ENCODE measurements at regions not wholly inside any gene's neighbourhood (a gene's known extent, or its start where the extent isn't known, plus 50 kb on each side); places are given as distances from the start of the nearest gene placed in this dataset.

GRCh38 chr11:70522309-70522592 is 123.9 kb downstream of the CTTN start:
- intact Hi-C loops (cut with DNase I): no loop called here
- WGBS, 2 donors: 84 to 88% methylated on average over 6 of the region's 6 CpGs
- TF ChIP-seq POLR2A (IDR thresholded peaks at IDR 0.05) (no peak), CTCF (IDR thresholded peaks at IDR 0.05) (no peak)

DNA sequence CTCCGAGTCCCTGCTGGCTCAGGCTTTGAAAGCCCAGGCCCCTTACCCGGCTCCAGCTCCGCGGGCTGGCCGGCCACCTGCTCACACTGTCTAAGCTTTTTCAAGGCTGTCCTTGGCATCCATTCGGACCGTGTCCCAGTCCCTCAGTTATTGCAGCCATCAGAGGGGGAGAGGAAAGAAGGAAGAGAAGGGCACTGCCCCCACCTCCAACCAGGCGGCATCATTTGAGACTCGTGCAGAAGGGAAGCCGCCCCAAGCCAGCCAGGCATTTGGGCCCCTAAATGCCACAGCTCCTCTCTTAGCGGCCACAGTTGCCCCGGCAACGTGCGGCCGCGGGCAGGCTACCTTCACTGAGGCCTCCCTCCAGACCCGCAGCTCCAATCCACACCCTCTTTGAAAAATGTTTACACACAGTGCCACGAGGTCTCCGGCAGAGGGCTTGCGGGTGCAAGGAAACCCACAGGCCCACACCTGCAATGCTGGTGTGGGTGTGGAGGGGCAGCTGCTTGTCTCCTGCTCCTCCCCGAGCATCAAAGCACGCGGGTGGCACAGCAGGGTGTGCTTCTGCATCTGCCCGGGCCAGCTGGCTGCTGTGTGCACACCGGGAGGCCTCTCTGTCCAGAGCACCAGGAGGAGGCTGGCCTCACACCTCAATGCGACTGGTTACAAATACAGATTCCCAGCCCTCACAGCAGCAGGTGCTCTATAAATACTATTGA is 124.4 kb downstream of the CTTN start:
- Histone ChIP-seq H3K4me3 (replicated peaks in 1 of 3) (no peak overlapping the region), H3K27ac (no peak overlapping the region), H3K36me3 (no peaks in the 10 kb centered on the region), H3K9me3 (no peaks in the 10 kb centered on the region), H3K27me3 (no peaks in the 10 kb centered on the region), H3K4me1 (no peaks in the 10 kb centered on the region)
- no peak for DNase-seq
- TF ChIP-seq CTCF (IDR thresholded peaks at IDR 0.05): no peak
- 59 to 88% methylated on average over 5 to 15 of the region's 26 CpGs for WGBS, 2 donors
- intact Hi-C loops (cut with DNase I): no loop called here

More at GRCh38 chr11:70522309-70522592, 123.9 kb downstream of the CTTN start:
- no peak for DNase-seq
- no peaks in the 10 kb centered on the region for H3K4me1 ChIP-seq
- no peak overlapping the region for H3K27ac ChIP-seq
- no peak overlapping the region for H3K4me3 ChIP-seq (replicated peaks in 1 of 3)
- H3K9me3 ChIP-seq: no peaks in the 10 kb centered on the region
- H3K27me3 ChIP-seq: no peaks in the 10 kb centered on the region
- no peaks in the 10 kb centered on the region for H3K36me3 ChIP-seq

DNA sequence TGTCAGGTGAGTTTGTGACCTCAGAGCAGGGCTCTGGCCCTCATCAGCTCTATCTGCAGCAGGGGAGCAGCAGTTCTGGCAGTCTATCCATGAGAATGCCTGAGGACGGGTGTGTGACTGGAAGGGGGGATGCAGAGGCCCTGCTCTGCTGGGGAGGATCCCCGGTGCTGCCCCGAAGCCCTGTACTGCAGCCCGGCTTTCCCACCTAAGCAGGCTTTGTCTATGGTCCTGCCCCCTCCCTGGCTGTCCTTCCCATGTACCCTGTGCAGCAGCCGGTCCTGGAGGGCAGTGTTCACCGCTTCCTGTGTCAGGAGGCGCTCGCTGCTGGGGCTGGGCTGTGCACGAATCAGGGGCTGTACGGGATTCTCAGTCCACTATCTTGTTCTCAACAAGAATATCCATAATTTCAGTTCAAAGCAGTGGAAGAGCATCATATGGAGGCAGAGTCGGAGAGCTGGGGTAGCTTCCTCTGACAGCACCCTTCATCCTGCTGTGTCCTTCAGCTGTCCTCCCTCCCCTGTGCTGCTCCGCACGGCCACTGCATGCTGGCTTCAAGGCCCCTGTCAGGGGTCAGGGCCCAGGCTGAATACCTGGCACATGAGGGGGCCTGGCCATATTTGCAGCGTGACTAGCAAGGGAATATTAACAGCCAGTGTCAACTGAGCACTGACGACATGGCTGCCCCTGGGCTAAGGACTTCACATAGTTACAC is 125.2 kb downstream of the CTTN start:
- TF ChIP-seq POLR2A (IDR thresholded peaks at IDR 0.05) (no peak), CTCF (IDR thresholded peaks at IDR 0.05) (no peak)
- H3K4me1 ChIP-seq: no peaks in the 10 kb centered on the region
- no peaks in the 10 kb centered on the region for H3K9me3 ChIP-seq
- H3K27ac ChIP-seq: no peak overlapping the region
- no peak overlapping the region for H3K4me3 ChIP-seq (replicated peaks in 1 of 3)
- intact Hi-C loops (cut with DNase I): no loop called here
- 83 to 89% methylated on average over 11 to 15 of the region's 15 CpGs for WGBS, 2 donors
- H3K36me3 ChIP-seq: no peaks in the 10 kb centered on the region
- DNase-seq: no peak
- H3K27me3 ChIP-seq: no peaks in the 10 kb centered on the region

DNA sequence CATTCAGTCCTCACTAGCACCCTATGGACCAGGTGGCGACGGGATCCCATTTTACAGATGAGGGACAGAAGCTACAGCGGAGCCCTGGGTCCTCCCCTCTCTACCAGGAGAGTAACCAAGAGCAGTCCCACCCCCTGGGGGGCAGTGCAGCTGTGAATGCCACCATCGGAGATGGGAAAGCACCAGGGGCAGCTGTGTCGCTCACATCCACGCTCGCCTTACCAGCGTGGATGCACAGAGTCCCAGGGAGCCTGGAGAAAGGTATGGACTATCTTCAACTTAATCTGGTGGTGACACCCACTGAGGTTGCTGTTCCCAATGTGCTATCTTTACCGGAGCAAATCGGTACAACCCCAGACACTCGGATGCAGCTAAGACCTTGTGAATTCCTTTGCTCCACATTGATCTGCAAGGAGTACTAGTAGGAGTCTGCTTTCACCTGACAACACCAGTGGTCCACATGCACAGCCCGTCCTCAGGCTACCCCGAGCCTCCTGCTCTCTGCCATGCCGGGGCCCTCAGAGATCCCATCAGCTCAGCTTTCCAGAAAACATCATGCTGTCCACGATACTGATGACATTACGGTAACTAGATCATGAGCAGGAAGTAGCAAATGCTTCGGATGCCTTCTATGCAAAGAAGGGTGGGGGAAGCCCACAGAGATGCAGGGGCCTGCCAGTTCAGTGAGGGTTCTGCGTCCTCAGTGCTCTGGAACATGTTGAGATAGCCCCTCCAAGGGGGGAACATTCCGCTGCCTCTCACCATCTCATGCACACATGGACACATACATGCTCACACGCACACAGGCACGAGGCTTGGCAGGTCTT is 126.0 kb downstream of the CTTN start:
- no peak overlapping the region for H3K4me3 ChIP-seq (replicated peaks in 1 of 3)
- H3K9me3 ChIP-seq: no peaks in the 10 kb centered on the region
- no peaks in the 10 kb centered on the region for H3K27me3 ChIP-seq
- DNase-seq: no peak
- 73 to 76% methylated on average over 19 to 21 of the region's 21 CpGs for WGBS, 2 donors
- H3K27ac ChIP-seq: no peak overlapping the region
- no peaks in the 10 kb centered on the region for H3K36me3 ChIP-seq
- TF ChIP-seq CTCF (IDR thresholded peaks at IDR 0.05) (no peak), POLR2A (IDR thresholded peaks at IDR 0.05) (no peak)
- H3K4me1 ChIP-seq: no peaks in the 10 kb centered on the region
- intact Hi-C loops (cut with DNase I): no loop called here

DNA sequence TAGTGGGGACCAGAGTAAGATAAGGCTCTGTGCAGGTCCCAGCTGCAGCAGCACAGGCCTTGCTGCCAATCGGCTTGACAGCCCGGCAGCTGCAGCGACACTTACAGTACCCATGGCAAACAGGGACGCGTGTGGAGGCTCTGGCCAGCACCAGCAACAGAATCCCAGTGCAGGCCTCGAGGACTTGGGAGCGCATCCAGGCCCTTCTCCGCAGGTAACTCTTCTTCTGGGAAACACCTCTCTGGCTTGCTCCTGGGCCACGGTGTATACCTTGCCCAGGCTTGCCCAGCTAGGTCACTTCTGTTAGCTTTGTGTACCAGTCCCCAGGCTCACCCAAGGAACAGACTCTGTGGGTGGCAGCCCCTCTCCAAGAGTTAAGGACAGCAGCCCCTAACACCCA is 126.7 kb downstream of the CTTN start:
- no peak for DNase-seq
- no peaks in the 10 kb centered on the region for H3K27me3 ChIP-seq
- H3K36me3 ChIP-seq: no peaks in the 10 kb centered on the region
- TF ChIP-seq POLR2A (IDR thresholded peaks at IDR 0.05) (no peak), CTCF (IDR thresholded peaks at IDR 0.05) (no peak)
- intact Hi-C loops (cut with DNase I): no loop called here
- no peak overlapping the region for H3K27ac ChIP-seq
- no peaks in the 10 kb centered on the region for H3K4me1 ChIP-seq
- H3K9me3 ChIP-seq: no peaks in the 10 kb centered on the region
- 88 to 89% methylated on average over 3 to 5 of the region's 9 CpGs for WGBS, 2 donors
- no peak overlapping the region for H3K4me3 ChIP-seq (replicated peaks in 1 of 3)

All from thyroid gland (tissue), 4 donors.